Sigmoid colon (tissue), 4 donors: ENCODE measurements at regions not wholly inside any gene's neighbourhood (a gene's known extent, or its start where the extent isn't known, plus 50 kb on each side); places are given as distances from the start of the nearest gene placed in this dataset.

ENCODE experiments used
- EP300 ChIP-seq, 4 donors: sonication (generic); formaldehyde crosslinking; IDR thresholded peaks; one replicate each; pipeline ENCODE4 v1.6.1; 2017; ENCODE audit warnings: antibody characterized with exemption in 4 of 4
- POLR2A ChIP-seq, 2 donors: fragments of 450-650 bp; IDR thresholded peaks; one replicate each; pipeline ENCODE4 v1.6.1; 2016; ENCODE audit warnings: antibody characterized with exemption in 2 of 2, mild to moderate bottlenecking in 2 of 2, moderate library complexity in 2 of 2
- POLR2AphosphoS5 ChIP-seq, 4 donors: sonication (generic); formaldehyde crosslinking; IDR thresholded peaks; one replicate each; pipeline ENCODE4 v1.6.1; 2017; ENCODE audit warnings: antibody characterized with exemption in 4 of 4
- TF ChIP-seq, protein P1 (sequence below), 4 experiments: fragments of 450-650 bp in 3 of 4; fragments of 200-600 bp in 1 of 4; IDR thresholded peaks; one replicate each; pipeline ENCODE4 v1.5.1; 2016 to 2019; ENCODE audit warnings: antibody characterized with exemption in 4 of 4, mild to moderate bottlenecking in 3 of 4, moderate library complexity in 2 of 4

DNA sequence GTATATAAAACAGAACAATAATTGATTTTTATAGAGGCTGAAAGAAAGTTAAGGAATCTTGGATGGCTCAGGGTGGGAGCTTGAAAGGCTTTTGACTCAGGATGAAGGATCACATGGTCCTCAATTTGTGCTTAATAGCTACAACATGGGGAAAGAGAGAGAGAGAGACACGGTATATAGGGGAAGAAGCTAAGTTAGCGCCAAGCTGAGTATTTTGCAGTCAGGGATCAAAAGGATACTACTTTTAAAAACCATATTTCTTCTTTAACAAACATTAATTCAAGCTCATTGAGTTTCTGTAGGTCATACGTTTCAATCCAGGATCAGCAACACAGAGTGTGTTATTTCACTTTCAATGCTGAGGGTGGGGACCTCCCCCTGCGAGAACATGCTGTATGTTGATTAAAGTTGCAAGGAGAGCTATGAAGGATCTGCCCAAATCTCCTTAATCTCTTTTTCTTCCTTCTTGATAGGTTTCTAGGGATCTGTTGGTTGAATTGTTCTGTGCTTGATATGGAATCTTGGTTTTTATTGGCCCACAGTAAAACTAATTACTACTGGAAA, 133.1 kb upstream of the NUDT4 start:
- TF ChIP-seq, protein P1, sequence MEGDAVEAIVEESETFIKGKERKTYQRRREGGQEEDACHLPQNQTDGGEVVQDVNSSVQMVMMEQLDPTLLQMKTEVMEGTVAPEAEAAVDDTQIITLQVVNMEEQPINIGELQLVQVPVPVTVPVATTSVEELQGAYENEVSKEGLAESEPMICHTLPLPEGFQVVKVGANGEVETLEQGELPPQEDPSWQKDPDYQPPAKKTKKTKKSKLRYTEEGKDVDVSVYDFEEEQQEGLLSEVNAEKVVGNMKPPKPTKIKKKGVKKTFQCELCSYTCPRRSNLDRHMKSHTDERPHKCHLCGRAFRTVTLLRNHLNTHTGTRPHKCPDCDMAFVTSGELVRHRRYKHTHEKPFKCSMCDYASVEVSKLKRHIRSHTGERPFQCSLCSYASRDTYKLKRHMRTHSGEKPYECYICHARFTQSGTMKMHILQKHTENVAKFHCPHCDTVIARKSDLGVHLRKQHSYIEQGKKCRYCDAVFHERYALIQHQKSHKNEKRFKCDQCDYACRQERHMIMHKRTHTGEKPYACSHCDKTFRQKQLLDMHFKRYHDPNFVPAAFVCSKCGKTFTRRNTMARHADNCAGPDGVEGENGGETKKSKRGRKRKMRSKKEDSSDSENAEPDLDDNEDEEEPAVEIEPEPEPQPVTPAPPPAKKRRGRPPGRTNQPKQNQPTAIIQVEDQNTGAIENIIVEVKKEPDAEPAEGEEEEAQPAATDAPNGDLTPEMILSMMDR (IDR thresholded peaks at IDR 0.05), result no peak
- TF ChIP-seq POLR2A (IDR thresholded peaks at IDR 0.05) (no peak), EP300 (IDR thresholded peaks at IDR 0.05) (no peak), POLR2AphosphoS5 (IDR thresholded peaks at IDR 0.05) (no peak)
